MM.1S (cell line): ENCODE measurements at regions not wholly inside any gene's neighbourhood (a gene's known extent, or its start where the extent isn't known, plus 50 kb on each side); places are given as distances from the start of the nearest gene placed in this dataset.
A peak's percentile ranks its signal among the peaks of the same experiment; 100 is the strongest.

ENCODE experiments used
- DNase-seq: peaks from one replicate; pipeline ENCODE4 v3.0.0-alpha.2; 2015
- H2AFZ ChIP-seq: fragments of 300-600 bp; sonication (generic); 2 replicates; pipeline ENCODE4 v1.6.0; 2016; ENCODE audit warnings: antibody characterized with exemption, low read length
- H3F3A ChIP-seq: fragments of 300-600 bp; sonication (generic); 2 replicates; pipeline ENCODE4 v1.6.1; 2016; ENCODE audit warnings: mild to moderate bottlenecking, antibody characterized with exemption, low read length, moderate library complexity, mixed read lengths; ENCODE audit not compliant: insufficient read depth
- H3K27ac ChIP-seq: fragments of 300-600 bp; sonication (generic); 2 replicates; pipeline ENCODE4 v1.5.1; 2016; ENCODE audit warnings: mild to moderate bottlenecking, low read length
- H3K27me3 ChIP-seq: fragments of 300-600 bp; sonication (generic); replicated peaks from 2 replicates; pipeline ENCODE4 v1.6.0; 2016; ENCODE audit warnings: low read length; ENCODE audit not compliant: insufficient read depth
- H3K36me3 ChIP-seq: fragments of 300-600 bp; sonication (generic); replicated peaks from 2 replicates; pipeline ENCODE4 v1.6.1; 2016; ENCODE audit warnings: mild to moderate bottlenecking, low read length, mixed read lengths; ENCODE audit not compliant: insufficient read depth
- H3K4me1 ChIP-seq: fragments of 300-600 bp; sonication (generic); 2 replicates; pipeline ENCODE4 v1.6.1; 2016; ENCODE audit warnings: low read length, mixed read lengths
- H3K4me2 ChIP-seq: fragments of 300-600 bp; sonication (generic); 2 replicates; pipeline ENCODE4 v1.6.0; 2016; ENCODE audit warnings: low read depth, low read length
- H3K4me3 ChIP-seq: fragments of 300-600 bp; sonication (generic); 2 replicates; pipeline ENCODE4 v1.5.1; 2016; ENCODE audit warnings: low read length, mixed read lengths
- H3K79me2 ChIP-seq: fragments of 300-600 bp; sonication (generic); 2 replicates; pipeline ENCODE4 v1.6.1; 2016; ENCODE audit warnings: mixed run types, low read length, mixed read lengths
- H3K9ac ChIP-seq: fragments of 300-600 bp; sonication (generic); 2 replicates; pipeline ENCODE4 v1.6.1; 2016; ENCODE audit warnings: low read length, mixed read lengths
- H3K9me2 ChIP-seq: fragments of 300-600 bp; sonication (generic); replicated peaks from 2 replicates; pipeline ENCODE4 v1.6.1; 2016; ENCODE audit warnings: mild to moderate bottlenecking, low read length, mixed read lengths; ENCODE audit not compliant: insufficient read depth
- H3K9me3 ChIP-seq: fragments of 300-600 bp; sonication (generic); replicated peaks from 2 replicates; pipeline ENCODE4 v1.6.1; 2016; ENCODE audit warnings: mild to moderate bottlenecking, low read length, mixed read lengths; ENCODE audit not compliant: insufficient read depth
- H4K20me1 ChIP-seq: fragments of 300-600 bp; sonication (generic); 2 replicates; pipeline ENCODE4 v1.6.1; 2016; ENCODE audit warnings: mild to moderate bottlenecking, low read length, moderate library complexity, mixed read lengths; ENCODE audit not compliant: insufficient read depth
- EZH2 ChIP-seq: fragments of 300-600 bp; sonication (generic); optimal IDR thresholded peaks from 2 replicates; pipeline ENCODE3; 2017; ENCODE audit warnings: low read depth, mild to moderate bottlenecking, antibody characterized with exemption, low read length, mixed read lengths
- EZH2phosphoT487 ChIP-seq: fragments of 300-600 bp; sonication (generic); IDR thresholded peaks from 2 replicates; pipeline ENCODE4 v1.6.1; 2018; ENCODE audit warnings: antibody characterized with exemption, low read length
- TF ChIP-seq, protein P1 (sequence below): fragments of 300-600 bp; sonication (generic); IDR thresholded peaks from 2 replicates; pipeline ENCODE4 v1.5.1; 2016; ENCODE audit warnings: antibody characterized with exemption, low read length, mixed read lengths

GRCh38 chr5:128674837-128675446 lies 136.9 kb upstream of the FBN2 start:
- peak; percentile 44 for DNase-seq
- Histone ChIP-seq H3K9me3 (no peaks in the 10 kb centered on the region), H3F3A (no peaks in the 10 kb centered on the region), H3K4me2 (no peak overlapping the region), H3K27ac (no peak overlapping the region), H3K9ac (no peak overlapping the region), H3K27me3 (no peaks in the 10 kb centered on the region), H3K79me2 (no peaks in the 10 kb centered on the region), H4K20me1 (no peaks in the 10 kb centered on the region), H3K4me1 (no peaks in the 10 kb centered on the region; the same call in 1 of the 2 replicates), H3K36me3 (no peaks in the 10 kb centered on the region), H3K9me2 (no peaks in the 10 kb centered on the region), H3K4me3 (no peak overlapping the region), H2AFZ (no peak overlapping the region)
- TF ChIP-seq EZH2 (no peak), EZH2phosphoT487 (no peak)
- TF ChIP-seq, protein P1, sequence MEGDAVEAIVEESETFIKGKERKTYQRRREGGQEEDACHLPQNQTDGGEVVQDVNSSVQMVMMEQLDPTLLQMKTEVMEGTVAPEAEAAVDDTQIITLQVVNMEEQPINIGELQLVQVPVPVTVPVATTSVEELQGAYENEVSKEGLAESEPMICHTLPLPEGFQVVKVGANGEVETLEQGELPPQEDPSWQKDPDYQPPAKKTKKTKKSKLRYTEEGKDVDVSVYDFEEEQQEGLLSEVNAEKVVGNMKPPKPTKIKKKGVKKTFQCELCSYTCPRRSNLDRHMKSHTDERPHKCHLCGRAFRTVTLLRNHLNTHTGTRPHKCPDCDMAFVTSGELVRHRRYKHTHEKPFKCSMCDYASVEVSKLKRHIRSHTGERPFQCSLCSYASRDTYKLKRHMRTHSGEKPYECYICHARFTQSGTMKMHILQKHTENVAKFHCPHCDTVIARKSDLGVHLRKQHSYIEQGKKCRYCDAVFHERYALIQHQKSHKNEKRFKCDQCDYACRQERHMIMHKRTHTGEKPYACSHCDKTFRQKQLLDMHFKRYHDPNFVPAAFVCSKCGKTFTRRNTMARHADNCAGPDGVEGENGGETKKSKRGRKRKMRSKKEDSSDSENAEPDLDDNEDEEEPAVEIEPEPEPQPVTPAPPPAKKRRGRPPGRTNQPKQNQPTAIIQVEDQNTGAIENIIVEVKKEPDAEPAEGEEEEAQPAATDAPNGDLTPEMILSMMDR: peak; percentile 81

- Histone ChIP-seq H2AFZ (no peak overlapping the region), H3K4me3 (no peak overlapping the region), H3K27me3 (no peaks in the 10 kb centered on the region), H3K36me3 (no peaks in the 10 kb centered on the region), H3K79me2 (no peaks in the 10 kb centered on the region), H4K20me1 (no peaks in the 10 kb centered on the region), H3K9ac (no peak overlapping the region), H3K9me3 (no peaks in the 10 kb centered on the region), H3F3A (no peaks in the 10 kb centered on the region), H3K27ac (no peak overlapping the region), H3K4me1 (0 out of 2 replicates have a peak, but pooled peaks cover 3% of the 10 kb centered on the region), H3K9me2 (no peaks in the 10 kb centered on the region), H3K4me2 (no peak overlapping the region)
- no peak for TF ChIP-seq EZH2
- no peak for TF ChIP-seq EZH2phosphoT487
- TF ChIP-seq, protein P1: no peak
- DNase-seq: no peak
Measured at GRCh38 chr5:128681096-128681495, 143.1 kb upstream of the FBN2 start.

DNA sequence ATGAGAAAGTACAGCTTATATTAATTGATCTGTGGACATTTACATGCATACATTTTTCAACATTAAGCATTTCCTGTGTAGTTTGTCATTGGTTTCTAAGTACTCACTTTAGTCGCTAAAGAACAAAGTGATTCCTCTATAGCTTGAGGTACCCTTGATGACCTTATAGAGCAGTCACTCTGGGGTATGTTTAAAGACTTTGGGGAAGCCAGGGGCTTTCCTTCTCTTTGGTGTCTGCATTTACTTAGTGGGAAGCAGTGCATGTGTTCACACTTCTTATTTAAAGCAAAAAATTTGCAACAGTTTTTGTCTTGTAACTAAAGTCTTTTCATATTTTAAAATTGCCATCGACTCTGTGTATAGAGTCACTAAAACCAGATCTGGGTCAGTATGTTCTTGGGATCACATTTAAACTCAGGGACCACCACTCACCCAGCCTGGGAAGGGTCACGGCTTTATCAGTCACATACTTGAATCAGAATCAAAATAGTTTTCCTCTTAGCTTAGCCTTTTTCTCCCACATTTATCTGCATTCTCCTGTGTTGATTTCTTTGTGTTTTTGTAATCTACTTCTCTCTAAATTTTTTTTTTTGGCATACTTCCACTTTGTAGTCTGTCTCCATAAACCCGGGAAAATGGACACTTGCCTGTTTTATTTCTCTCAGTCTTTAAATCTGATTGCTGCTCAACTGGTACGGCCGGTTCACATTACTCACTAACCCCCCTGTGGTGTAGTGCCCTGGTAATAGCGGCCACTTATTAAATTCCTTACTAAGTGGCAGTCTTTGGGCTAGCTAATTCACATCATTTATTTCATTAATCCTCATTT lies 143.9 kb upstream of the FBN2 start:
- H3K4me2 ChIP-seq: no peak overlapping the region
- no peak overlapping the region for H3K9ac ChIP-seq
- H2AFZ ChIP-seq: no peak overlapping the region
- H4K20me1 ChIP-seq: no peaks in the 10 kb centered on the region
- H3K79me2 ChIP-seq: no peaks in the 10 kb centered on the region
- no peaks in the 10 kb centered on the region for H3F3A ChIP-seq
- TF ChIP-seq EZH2 (no peak), EZH2phosphoT487 (no peak)
- TF ChIP-seq, protein P1: no peak
- 0 out of 2 replicates have a peak, but pooled peaks cover 3% of the 10 kb centered on the region for H3K4me1 ChIP-seq
- no peaks in the 10 kb centered on the region for H3K27me3 ChIP-seq
- H3K36me3 ChIP-seq: no peaks in the 10 kb centered on the region
- no peak for DNase-seq
- H3K9me3 ChIP-seq: no peaks in the 10 kb centered on the region
- H3K4me3 ChIP-seq: no peak overlapping the region
- no peak overlapping the region for H3K27ac ChIP-seq
- H3K9me2 ChIP-seq: no peaks in the 10 kb centered on the region
